T-helper 1 cell (primary cell): ENCODE measurements at regions not wholly inside any gene's neighbourhood (a gene's known extent, or its start where the extent isn't known, plus 50 kb on each side); places are given as distances from the start of the nearest gene placed in this dataset.
A peak's percentile ranks its signal among the peaks of the same experiment; 100 is the strongest.
"Not testable (repeated sequence)": the region's sequence is repeated elsewhere in the genome, so short reads cannot be mapped to it uniquely, and the experiment has no call there.

Experiments
- DNase-seq, 5 donors: peaks; one replicate each; pipeline ENCODE4 v3.0.0-alpha.2; 2012 to 2020

- DNase-seq, result peak in 1 of 5 donors; percentile 10
These were observed 844.2 kb downstream of the RAPGEF2 start for GRCh38 chr4:159946983-159947615.

- DNase-seq, result no peak
These were observed 847.8 kb downstream of the RAPGEF2 start for GRCh38 chr4:159950707-159951106.

DNA sequence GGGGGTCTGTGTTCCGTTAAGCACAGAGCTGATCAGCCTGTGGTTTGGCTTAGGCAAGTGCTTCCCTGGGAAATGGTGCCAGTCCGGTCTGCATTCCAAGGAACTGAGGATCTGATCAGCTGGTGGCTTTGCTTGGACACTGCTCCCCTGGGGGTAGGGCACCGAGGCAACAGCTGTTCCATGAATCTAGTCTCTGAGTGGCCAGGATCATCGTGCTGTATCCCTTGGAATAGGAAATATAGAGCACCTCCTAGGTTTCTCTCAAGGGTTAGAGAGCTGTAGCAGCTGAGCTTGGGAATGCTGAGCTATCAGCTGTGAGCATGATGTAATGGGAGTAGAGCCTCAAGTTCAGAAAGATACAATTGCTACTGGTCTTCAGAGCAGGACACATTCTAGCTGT lies 863.9 kb downstream of the RAPGEF2 start:
- no peak for DNase-seq

DNA sequence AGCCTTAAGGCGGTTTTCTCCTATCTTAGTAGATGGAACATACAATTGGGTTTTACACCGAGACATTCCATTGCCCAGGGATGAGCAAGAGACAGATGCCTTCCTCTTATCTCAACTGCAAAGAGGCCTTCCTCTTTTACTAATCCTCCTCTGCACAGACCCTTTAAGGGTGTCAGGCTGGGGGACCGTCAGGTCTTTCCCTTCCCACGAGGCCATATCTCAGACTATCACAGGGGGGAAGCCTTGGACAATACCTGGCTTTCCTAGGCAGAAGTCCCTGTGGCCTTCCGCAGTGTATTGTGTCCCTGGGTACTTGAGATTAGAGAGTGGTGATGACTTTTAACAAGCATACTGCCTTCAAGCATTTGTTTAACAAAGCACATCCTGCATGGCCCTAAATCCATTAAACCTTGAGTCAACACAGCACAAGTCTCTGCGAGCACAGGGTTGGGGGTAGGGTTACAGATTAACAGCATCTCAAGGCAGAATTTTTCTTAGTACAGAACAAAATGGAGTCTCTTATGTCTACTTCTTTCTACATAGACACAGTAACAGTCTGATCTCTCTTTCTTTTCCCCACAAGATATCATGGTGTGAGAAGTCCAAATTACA lies 874.1 kb downstream of the RAPGEF2 start:
- not testable (repeated sequence) for DNase-seq

GRCh38 chr4:159977907-159978617 lies 875.2 kb downstream of the RAPGEF2 start:
- DNase-seq, result no peak

GRCh38 chr4:159979351-159979750 lies 876.5 kb downstream of the RAPGEF2 start:
- DNase-seq, result no peak

DNA sequence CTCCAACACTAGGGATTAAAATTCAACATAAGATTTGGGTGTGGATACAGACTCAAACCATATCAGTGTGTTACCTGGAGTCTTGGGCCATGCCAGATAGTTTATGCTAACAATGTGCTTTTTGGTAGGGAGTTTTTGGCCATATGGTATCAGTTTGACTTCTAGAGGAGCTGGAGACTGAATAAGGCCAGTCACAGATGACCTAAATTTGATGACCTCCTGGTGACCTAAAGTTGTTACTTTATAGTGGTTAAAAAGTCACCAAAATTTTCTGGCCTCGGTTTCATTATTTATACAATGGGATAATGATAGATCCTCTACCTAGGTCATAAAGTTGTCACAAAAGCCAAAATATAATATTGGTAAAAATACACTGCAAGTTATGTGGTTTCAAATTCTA lies 877.1 kb downstream of the RAPGEF2 start:
- no peak for DNase-seq

DNA sequence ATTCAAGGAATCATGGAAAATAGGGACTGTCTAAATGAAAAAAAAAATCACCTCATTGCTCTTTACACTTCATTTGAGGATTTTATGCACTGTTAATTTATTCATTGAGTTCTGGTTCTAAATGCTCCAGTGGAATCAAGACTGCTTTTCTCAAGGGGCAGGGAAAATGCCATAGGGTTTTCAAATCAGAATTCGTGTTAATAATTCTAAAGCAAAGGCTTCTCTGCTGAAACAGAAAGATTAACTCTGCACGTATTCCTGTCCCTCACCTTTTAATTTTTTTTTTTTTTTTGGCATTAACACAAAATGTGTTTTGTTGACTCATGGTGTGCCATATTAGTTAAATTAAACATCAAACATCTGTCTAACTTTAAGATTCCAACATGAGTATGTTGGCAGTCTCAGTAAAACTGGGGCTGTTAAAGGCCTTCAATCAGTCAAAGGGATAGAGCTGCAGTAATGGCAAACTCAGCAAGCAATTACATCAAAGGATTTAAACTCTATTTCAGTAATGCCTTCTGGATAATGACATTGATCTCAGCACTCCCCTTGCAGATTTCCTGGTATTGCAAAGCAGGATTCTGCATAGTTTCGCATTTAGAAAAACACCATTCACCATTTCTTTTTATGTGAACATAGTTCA lies 878.1 kb downstream of the RAPGEF2 start:
- DNase-seq, result no peak

DNA sequence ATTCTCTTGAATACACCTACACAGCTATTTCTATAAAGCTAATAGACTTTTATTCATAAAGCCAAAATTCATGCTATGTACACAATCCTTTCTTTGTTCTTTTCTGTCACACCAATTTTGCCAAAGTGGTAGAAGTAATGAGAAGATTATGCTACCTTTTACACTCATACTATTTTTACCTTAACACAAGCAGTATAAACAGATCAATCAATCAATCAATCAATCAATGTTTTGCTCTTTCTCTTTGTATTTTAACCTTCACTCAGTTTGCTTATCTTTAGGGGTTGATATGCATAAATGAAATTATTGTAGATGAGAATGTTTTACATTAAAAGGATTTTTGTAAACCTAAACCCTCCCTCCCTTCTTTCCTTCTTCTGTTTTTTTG lies 878.6 kb downstream of the RAPGEF2 start:
- DNase-seq, result no peak

- no peak for DNase-seq
These were observed 880.2 kb downstream of the RAPGEF2 start for GRCh38 chr4:159983082-159983481.

DNA sequence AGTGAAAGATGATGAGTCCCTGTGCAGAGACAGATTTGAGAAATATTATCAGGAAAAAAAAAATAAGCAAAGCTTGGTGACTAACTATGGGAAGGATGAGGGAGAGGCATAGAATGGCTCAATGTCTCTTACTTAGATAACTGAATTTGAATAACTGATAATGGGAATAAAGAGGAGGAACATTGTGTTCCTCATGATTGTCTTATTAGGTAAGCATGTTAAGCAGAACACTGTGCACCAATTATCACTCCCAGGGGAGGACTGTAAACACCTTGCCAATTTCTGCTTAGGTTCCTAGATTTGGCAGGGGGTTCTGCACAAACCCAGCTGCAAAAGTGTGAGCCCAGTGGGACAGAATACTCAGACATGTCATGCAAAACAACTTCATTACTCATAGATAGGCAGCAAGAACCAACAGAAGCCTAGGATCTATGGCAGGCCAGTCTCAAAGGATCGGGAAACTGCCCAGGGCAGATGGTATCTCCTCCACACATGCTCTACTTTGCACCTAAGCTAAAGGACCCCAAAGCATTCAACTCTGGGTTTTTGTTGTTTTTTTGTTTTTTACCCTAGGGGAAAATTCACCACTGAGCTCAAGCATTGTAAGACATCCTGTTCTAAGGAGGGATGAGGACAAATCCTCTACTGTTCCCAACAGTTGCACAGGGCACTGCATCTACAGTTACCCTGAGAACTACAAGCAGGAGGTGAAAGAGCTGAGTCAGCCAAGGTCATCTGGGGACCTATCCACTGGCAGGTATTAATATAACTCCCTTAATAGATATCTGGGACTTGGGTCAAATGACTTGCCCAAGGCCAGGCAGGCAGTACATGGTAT lies 907.0 kb downstream of the RAPGEF2 start:
- no peak for DNase-seq

DNA sequence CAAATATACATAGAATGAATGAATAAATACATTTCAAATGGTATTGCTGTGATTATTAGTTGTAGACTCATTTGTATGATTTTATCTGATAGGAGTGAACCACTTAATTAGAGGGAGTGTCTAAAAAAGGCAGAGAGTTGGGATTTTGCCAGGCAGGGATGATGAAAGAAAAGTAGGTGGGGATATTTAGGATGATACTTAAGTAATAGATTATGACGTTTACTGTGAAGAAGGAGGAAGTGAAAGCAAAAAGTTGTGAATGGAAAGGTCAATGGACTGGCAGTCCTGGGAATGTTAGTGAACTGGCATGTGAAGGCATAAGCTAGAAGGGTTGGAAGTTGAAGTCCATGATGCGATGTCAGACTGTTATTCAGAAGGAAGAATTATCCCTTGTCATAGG lies 917.1 kb downstream of the RAPGEF2 start:
- no peak for DNase-seq

DNA sequence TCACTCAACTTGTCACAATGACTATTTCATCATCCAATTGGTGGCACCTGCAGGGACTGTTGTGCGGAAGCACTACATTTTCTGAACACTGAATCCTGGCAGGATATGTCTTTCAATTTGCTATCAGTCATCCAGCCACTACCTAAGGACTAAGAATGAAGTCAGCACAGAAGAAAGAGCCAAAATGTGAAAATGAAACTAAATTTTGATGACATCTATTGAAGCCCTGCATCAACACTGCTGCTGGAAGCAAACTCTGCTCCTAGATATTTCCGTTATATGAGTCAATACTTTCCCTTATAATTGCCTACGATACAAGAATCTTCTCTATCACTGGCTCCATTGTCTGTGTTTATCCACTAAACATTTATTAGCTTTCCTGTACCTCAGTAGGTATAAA lies 917.9 kb downstream of the RAPGEF2 start:
- DNase-seq, result no peak

DNA sequence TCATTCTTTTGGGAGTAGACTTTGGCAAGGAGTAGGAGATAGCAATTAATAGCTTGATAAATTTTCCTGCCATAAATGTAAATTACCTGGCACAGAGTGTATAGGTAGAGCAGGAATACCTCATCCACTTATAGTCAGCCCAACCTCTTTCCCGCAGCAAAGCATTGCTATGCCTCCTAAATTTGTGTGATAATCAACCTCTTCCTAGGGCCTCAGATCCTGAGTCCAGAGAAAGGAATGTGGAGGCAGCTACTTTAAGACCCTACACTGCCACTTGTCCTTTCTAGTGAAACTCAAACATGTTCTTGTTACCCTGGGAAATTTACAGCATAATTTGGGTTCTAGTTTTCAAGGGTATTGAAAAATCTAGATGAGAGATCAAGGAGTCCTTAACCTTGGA lies 919.0 kb downstream of the RAPGEF2 start:
- no peak for DNase-seq

DNA sequence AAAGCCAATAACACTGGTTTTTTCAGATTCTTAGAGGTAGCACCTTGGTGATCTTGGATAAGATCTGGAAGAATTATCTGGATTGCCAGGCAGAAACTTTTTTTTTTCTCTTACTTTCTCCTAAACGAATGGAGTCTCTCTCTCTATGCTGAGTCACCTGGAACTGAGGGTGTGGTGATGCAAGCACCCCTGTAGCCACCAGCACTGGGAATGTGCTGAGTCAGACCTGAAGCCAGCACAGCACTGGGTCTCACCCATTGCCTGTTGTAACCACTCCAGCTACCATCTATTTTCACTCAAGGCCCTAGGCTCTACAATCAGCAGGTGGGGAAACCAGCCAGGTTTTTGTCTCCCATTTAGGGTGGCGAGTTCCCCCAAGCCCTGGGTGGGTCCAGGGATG lies 923.8 kb downstream of the RAPGEF2 start:
- no peak for DNase-seq

- no peak for DNase-seq
These were observed 931.6 kb downstream of the RAPGEF2 start for GRCh38 chr4:160034501-160034900.

DNA sequence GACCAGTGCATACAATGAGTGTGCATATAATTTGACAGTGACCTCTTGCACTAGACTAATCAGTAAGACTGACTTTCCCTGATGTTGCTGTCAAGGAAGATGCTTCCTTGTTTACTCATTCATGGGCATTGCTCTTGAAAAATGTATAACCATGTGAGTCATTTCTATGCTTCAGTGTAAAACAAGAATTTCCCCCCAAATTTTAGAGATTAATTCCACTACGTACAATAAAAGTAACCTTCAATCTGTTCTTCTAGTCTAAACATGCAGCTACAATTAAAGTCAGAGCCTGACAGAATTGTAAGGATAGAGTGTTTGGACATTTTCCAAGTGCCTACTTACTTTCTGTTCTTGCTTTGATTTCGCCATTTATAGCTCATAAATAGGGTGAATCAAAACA lies 935.7 kb downstream of the RAPGEF2 start:
- no peak for DNase-seq

GRCh38 chr4:160044693-160045092 lies 941.8 kb downstream of the RAPGEF2 start:
- DNase-seq, result no peak

DNA sequence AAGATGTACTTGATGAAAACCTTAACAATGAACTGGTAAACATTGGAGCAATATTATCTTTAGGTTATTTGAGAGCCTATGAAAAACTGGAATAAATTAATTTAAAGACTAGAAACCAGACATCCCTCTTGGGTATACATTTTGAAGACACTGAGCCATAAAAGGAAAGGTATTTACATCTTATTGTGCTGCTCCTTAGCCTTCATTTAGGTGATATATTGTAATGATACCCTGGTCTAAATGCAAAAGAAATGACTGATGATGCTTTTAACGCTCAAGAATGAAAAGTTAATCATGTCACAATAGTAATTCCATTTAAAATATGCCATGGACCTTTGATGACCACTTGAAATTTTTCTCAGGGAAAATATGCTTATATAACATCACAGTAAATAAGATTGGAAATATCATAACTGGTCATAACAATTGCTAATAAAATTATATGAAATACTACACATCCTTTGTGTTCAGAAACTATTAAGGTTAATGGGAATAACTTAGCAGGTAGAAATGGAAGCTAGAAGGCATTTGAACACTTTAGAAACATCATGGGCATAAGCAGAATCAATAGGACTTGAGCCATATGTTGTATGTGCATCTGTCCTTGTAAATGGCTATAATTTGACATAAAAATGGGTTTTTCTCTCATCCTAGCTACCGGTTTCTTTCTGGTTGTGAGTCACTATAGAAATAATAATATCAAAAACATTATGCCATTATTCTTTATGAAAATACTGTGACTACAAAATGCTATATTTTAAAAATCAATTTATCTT lies 979.7 kb downstream of the RAPGEF2 start:
- no peak for DNase-seq

- DNase-seq, result no peak
These were observed 988.8 kb downstream of the RAPGEF2 start for GRCh38 chr4:160091631-160092030.

DNA sequence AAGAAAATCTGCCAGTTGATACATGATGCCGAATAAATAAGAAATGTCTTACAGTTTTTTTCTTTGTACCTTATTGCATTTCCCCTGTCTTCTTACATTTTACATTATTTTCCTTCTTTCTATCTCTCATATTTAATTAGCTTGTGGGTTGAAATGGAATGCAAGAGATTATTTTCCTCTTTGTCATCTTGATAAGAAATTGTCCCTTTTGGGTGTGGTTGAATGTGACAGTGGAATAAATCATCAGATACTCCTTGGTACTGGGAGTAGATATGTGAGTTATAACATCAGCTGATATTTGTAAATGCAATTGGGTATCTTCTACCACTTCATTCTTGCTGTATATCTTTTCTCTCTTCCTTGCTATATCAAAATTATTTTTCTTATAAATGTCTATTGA lies 997.4 kb downstream of the RAPGEF2 start:
- DNase-seq, result no peak

GRCh38 chr4:160110891-160111290 lies 1008.0 kb downstream of the RAPGEF2 start:
- DNase-seq, result no peak
